Tongue (tissue), 1 donor: ENCODE measurements at regions not wholly inside any gene's neighbourhood (a gene's known extent, or its start where the extent isn't known, plus 50 kb on each side); places are given as distances from the start of the nearest gene placed in this dataset.
A peak's percentile ranks its signal among the peaks of the same experiment; 100 is the strongest.
"Not testable (repeated sequence)": the region's sequence is repeated elsewhere in the genome, so short reads cannot be mapped to it uniquely, and the experiment has no call there.

Experiments used
- DNase-seq: peaks from one replicate; pipeline ENCODE4 v3.0.0-alpha.2; 2015

- not testable (repeated sequence) for DNase-seq
These were observed 133.5 kb upstream of the NRP1 start for GRCh38 chr10:33468006-33468405.

- no peak for DNase-seq
These were observed 131.3 kb upstream of the NRP1 start for GRCh38 chr10:33465747-33466146.

DNA sequence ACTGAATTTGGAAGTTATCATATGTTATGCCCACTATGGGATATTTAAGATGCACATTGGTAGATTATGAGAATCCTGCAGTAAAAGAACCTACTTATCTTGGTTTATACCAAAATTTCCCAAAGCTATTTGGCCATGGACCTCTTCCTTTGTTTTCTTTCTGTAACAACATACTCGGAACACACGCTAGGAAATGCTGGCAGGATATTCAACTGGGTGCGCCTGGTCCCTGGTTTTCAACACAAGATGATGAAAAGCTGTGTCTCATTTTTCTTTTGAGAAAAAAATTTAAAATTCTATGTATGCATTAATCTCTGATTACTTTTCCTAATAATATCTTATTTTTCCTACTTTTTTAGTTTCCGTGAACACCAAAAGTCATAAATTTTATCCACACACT lies 128.5 kb upstream of the NRP1 start:
- DNase-seq = no peak

- no peak for DNase-seq
These were observed 126.8 kb upstream of the NRP1 start for GRCh38 chr10:33461295-33461640.

DNA sequence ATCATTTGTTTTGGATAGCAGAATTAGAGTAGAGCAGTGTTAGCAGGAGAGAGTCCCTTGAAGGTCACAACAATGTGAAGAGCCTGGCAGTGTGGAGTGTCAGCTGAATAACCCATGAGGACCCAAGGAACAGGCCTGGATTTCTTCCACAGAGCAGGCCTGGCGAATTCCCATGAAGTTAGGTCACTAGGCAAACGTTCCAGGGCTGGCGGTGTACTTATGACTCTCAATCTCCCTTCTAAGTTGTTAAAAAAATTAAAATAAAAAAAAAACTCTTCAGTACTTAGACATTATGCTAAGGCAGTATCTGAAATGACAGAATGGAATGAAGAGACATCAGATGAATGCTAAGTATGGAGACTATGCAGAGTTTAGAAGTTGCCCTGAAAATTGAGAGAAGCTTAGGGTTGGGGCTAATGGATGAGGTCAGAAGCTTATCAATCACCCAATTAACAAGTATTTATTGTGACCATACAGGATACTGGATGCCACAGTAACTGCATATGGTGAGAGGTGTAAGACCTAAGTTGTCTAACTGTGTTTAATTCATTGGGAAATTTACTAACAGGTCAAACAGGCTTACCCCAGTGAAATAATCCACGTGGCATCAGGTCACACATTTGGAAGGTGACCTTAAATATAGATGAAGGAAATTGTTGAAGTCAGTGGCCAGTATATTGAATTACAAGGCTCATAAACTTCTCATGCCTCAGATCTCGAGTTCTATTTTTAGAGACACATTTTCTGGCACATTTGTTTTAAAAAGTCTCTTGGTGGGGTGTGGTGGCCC lies 126.2 kb upstream of the NRP1 start:
- peak; percentile 29 for DNase-seq

DNA sequence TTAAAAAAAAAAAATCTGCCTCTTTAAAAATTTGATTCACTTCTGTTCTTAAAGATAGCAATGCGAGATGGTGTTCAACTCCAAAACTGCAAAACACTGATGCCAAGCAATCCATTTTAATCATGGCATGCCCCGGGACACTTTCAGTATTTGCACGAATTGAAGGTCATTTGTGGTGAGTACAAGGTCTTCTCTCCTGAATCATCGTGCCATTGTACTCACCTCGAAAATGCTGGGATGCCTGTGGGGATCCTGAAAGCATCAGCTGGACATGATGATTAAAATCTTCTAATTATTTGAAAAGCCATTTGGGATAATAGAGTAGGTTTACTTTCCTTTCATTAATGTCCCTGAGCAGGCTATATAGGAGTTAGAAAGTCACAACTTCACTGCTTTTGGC lies 125.1 kb upstream of the NRP1 start:
- DNase-seq = no peak

DNA sequence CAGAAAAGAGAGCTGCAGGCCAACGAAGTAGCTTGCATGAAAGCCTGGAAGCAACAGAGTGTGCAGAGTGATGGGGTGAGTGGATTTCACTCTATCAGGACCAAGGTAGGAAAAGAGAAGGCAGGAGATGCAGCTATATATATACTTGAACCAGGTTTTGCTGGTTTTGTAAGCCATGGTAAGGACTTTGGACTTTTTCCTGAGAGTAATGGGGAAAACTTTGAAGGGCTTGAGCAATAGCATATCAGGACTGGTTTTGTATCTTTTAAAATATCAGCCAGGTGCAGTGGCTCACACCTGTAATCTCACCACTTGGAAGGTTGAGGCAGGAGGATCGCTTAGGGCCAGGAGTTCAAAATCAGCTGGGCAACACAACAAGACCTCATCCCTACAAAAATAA lies 120.6 kb upstream of the NRP1 start:
- DNase-seq = no peak

DNA sequence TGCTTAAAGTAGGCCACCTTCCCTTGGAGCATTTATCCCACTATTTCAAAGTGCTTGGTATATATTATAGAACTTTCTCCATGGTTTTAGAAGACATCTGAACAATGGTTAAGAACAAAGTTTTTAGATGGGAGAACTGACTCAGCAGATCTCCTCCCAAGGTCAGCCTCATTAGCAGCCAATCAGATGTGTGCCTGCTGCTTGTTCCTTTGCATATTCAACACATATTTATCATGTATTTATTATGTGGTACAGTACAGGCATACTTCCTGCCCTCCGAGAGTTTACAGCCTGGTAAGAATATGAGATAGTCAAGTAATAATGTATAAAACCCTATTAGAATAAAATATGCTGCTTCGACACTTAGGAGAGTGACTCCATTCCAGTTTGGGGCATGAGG lies 120.1 kb upstream of the NRP1 start:
- no peak for DNase-seq

DNA sequence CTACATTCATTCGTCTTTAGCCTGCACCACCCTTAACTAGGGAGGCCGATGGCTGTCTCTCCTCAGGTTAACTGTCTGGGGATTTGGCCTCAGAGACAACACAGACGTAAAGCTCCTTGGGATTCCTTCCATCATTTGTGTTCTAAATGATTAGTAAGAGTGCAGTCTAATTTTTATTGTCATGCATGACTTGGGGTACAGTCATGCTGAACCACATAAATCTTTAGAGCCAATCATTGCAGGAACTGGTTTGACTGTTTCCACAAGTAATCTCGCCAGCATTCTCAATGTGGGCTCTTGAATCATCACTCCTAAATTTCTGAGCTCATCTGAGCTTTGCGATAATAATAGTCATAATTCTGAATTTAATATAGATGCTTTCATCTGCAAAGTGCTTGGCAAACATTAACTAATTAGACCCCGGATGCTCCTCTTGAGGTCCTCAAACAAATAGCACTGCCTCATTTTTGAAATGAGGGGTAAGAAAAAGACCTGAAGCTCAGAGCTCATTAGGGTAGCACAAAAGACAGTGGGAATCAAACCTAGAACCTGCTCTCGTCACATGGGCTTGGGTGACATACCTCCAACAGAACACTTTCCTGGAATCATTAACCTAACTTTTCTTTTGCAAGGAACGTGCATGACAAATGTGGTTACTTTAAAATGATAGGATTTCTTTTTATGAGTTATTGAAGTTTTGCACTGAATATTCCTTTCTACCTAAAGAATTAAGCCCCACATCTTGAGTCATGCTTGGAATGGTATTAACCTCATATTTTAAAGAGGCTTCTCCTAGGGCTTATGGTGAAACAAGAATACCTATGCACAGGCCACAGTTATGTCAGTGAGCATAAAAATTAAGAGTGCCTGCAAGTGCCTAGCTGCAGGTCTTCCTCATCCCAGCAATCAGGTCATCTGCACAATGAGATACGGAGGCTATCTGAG lies 118.9 kb upstream of the NRP1 start:
- peak; percentile 32 for DNase-seq

- no peak for DNase-seq
These were observed 114.1 kb upstream of the NRP1 start for GRCh38 chr10:33448421-33449140.

DNA sequence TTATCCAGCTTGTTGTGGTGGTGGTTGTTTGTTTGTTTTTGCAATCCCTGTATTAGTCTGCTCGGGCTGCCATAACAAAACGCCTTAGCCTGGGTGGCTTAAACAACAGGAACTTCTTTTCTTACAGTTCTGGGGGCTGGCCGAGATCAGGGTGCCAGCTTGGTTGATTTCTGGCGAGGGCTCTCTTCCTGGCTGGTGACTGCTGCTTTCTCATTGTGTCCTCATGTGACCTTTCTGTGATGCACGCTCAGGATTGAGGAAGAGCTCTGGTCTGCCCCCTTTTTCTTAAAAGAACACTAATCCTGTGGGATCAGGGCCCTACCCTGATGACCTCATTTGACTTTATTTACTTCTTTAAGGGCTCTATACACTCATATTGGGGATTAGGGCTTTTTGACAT lies 107.1 kb upstream of the NRP1 start:
- DNase-seq = no peak

DNA sequence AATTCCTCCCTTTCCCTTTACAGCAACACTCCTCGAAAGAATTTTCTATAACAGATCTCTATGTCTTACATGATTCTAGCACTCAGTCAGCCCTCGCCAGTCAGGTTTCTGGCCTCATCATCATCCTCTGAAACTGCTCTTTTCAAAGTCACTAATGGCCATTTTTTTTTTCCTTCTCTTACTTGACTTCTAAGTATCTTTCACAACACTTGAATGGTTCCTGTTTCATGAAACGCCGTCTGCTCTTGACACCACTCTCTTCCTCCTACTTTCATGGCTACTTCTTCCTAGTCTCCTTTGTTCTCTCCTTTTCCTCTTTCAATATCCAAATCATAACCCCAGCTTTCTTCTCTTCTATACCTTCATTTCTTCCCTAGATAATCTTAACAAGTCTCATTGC lies 100.5 kb upstream of the NRP1 start:
- DNase-seq = no peak

DNA sequence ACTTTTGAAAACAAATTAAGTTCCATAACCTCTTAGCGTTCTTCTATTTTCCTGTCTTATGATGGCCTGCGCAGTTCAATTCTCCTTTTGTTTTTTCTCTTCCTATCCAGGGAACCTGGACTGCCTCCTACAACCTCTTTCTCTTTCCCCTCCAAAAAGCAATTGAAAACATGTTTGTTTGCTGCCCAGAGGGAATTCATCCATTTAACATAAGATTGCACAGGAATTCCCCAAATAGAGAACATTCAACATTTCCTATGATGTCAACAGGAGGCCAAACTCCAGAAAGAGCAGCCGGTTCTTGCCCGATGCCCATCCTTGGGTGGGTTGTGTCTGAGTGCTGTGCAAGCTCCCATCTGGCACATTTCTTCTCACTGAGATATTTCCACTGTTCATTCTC lies 94.2 kb upstream of the NRP1 start:
- peak; percentile 53 for DNase-seq

- peak; percentile 59 for DNase-seq
These were observed 88.7 kb upstream of the NRP1 start for GRCh38 chr10:33423154-33423529.

DNA sequence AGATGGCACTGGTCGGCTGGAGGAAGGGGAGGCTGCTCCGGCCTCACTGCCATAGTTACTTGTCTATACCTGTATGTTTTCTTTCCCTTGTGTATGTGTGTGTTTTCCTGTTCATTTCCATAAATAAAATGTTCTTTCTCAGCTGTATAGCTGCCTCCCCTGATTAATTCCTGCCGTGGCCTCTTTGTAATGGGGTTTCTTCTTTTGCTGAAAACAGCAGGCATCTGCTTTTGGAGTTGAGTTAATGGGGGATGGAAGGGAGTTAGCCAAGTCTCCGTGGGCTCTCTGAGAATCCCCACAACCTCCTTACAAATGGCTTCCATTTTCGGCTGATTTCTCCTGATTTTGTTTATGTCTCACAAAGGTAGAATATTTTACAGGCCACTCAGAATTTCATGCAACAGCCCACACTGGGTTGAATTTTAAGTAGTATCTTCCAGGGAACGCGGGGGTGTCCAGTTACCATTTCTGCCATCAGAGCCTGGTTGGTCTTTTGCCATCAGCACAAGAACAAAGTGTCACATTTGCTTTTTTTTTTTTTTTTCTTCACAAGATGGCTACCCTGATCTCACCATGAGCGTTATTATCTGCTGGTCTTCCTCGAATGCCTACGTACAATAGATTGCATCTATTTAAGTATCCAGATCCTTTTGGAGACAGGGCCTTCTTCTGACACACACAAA lies 88.1 kb upstream of the NRP1 start:
- no peak for DNase-seq

GRCh38 chr10:33421789-33422462 lies 87.5 kb upstream of the NRP1 start:
- DNase-seq = no peak

- DNase-seq = peak; percentile 46
These were observed 84.8 kb upstream of the NRP1 start for GRCh38 chr10:33419311-33419710.

DNA sequence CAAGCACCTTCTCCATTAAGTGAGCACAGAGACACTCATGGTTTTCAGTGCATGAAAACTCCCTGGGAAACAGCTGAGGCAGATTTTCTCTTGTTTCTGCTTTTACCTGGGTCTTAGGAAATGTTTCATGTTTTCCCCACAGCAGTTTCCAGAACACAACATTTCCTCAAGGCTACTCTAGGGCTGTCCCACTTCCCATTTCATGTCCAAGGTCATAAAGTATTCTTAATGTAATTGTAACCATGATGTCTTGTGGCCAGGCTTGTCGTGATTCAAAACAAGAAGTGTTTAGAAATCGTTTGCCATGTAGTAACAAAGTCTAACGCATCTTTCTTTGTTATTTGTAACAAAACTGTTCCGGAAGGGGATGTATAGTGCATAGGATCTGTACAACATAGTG lies 83.8 kb upstream of the NRP1 start:
- no peak for DNase-seq

- DNase-seq = no peak
These were observed 82.2 kb upstream of the NRP1 start for GRCh38 chr10:33416691-33417090.

DNA sequence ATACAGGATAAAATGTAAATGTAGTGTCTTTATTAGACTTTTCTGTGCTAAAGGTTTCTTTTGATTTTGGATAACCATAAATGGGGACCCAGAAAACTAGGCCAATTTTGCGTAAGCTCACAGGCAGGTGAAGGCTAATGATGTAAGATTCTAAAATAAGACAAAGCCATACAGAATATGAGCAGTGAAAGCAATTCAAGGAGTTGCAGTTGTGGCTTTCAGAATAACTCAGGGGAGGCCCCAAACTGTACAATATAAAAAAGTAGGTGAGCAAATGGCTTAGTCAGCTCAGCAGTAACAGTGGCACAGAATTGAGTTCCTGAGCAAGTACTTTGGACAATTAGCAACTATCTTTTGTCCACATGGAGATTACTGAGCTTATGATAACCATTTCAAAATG lies 81.7 kb upstream of the NRP1 start:
- DNase-seq = no peak

DNA sequence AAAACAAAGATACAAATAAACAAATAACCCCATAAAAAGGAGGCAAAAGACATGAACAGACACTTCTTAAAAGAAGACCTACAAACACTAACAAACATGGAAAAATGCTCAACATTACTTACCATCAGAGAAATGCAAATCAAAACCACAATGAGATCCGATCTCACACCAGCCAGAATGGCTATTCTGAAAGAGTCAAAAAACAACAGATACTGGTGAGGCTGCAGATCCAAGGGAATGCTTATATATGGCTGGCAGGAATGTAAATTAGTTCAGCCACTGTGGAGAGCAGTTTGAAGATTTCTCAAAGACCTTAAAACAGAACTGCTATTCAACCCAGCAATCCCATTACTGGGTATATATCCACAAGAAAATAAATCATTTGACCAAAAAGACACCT lies 80.4 kb upstream of the NRP1 start:
- DNase-seq = no peak
